ENCODE measurements at regions not wholly inside any gene's neighbourhood (a gene's known extent, or its start where the extent isn't known, plus 50 kb on each side); places are given as distances from the start of the nearest gene placed in this dataset.

DNA sequence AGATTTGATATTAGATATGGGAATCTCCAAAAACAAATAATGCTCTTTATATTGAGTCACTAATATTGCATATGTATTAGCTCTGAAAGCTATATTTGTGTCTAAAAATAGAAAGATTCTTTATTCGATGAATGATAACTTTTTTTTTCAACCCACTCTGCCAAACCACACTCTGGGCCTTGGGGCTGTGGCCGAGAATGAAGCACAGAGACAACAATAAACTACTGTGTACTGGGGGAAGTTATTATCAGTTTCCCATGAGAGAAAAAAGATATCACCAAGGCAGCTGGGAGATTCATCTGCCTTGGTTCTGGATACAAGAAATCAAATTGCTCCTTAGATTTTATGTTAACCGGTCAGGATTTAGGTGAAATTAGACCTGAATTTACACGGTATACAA lies 762.2 kb downstream of the SUCLG1 start:
- Histone ChIP-seq H3K27me3 (ENCODE audit: control insufficient read depth in 1 of 2, insufficient read depth in 2 of 2, low read length in 2 of 2) (no peaks in the 10 kb centered on the region), H3K9me3 (ENCODE audit: control insufficient read depth in 2 of 2, low read length in 2 of 2) (no peaks in the 10 kb centered on the region), H3K9ac (ENCODE audit: low read length in 2 of 2) (no peak overlapping the region), H3K4me3 (ENCODE audit: low read length in 2 of 2) (no peak overlapping the region), H3K36me3 (ENCODE audit: control insufficient read depth in 2 of 2, insufficient read depth in 2 of 2, low read length in 2 of 2) (no peaks in the 10 kb centered on the region), H3K4me1 (ENCODE audit: control insufficient read depth, insufficient read depth, low read length) (no peaks in the 10 kb centered on the region), H3K27ac (ENCODE audit: low read length) (no peak overlapping the region)

DNA sequence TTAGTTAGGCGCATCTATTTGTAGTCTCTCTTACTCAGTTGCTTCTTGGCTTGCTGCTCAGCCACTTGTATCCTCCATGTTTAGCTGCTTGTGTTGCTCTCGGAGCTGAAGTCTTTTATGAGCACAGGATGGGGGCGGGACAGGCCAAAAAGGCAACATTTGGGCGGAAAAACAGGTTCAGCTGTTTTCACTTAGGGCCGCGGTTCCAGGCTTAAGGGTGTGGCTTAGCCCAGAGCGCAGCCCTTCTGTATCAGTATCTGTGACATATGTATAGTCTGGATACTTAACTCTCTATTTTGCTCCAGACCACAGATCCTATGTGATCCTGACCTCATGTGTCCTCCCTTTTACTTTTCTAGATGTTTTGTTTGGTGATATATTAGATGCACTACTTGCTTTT lies 763.5 kb downstream of the SUCLG1 start:
- Histone ChIP-seq H3K9me3 (ENCODE audit: control insufficient read depth in 2 of 2, low read length in 2 of 2) (no peaks in the 10 kb centered on the region), H3K27me3 (ENCODE audit: control insufficient read depth in 1 of 2, insufficient read depth in 2 of 2, low read length in 2 of 2) (no peaks in the 10 kb centered on the region), H3K4me1 (ENCODE audit: control insufficient read depth, insufficient read depth, low read length) (no peaks in the 10 kb centered on the region), H3K36me3 (ENCODE audit: control insufficient read depth in 2 of 2, insufficient read depth in 2 of 2, low read length in 2 of 2) (no peaks in the 10 kb centered on the region), H3K4me3 (ENCODE audit: low read length in 2 of 2) (no peak overlapping the region), H3K27ac (ENCODE audit: low read length) (no peak overlapping the region), H3K9ac (ENCODE audit: low read length in 2 of 2) (no peak overlapping the region)

DNA sequence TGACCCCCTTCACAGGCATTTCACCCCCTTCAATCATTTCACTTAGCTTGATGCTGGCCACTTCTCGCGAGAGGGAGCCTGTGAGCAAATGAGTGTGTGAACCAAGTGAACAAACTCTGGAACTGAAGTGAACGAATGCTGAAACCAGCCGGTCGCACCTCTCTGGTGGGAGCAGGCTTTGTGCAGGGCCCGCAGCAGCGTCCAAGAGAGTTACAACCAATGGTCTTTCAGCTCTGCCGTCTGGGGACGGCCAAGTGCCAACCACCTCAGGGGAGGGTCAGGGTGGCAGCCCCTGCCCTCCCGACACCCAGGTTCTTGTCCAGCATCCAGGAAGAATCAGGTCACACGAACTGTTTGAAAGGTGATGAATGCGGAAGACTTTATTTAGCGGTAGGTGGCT lies 764.0 kb downstream of the SUCLG1 start:
- no peak overlapping the region for H3K9ac ChIP-seq (ENCODE audit: low read length in 2 of 2)

DNA sequence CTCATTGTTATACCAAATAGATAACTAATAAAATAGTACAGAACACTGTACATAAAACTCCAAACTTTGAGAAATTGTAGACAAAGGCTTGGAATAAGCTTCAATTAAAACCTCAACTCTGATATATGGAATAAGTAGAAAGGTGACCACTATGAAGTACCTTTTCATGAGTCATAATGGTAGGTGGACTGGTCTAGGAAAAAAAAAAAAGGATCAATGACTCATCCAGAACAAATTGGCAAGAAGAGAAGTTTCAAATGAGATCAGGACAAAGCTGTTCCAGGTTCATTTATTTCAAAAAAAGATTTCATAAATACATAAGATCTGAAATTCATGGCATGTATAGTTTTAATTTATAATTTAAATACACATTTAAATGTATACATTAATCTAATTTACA lies 769.7 kb downstream of the SUCLG1 start:
- no peaks in the 10 kb centered on the region for H3K27me3 ChIP-seq (ENCODE audit: control insufficient read depth in 1 of 2, insufficient read depth in 2 of 2, low read length in 2 of 2)
- H3K27ac ChIP-seq (ENCODE audit: low read length): no peak overlapping the region
- no peaks in the 10 kb centered on the region for H3K36me3 ChIP-seq (ENCODE audit: control insufficient read depth in 2 of 2, insufficient read depth in 2 of 2, low read length in 2 of 2)
- no peaks in the 10 kb centered on the region for H3K4me1 ChIP-seq (ENCODE audit: control insufficient read depth, insufficient read depth, low read length)
- no peak overlapping the region for H3K9ac ChIP-seq (ENCODE audit: low read length in 2 of 2)
- no peaks in the 10 kb centered on the region for H3K9me3 ChIP-seq (ENCODE audit: control insufficient read depth in 2 of 2, low read length in 2 of 2)
- H3K4me3 ChIP-seq (ENCODE audit: low read length in 2 of 2): no peak overlapping the region

More for the DNA sequence above, 764.0 kb downstream of the SUCLG1 start:
- H3K27me3 ChIP-seq (ENCODE audit: control insufficient read depth in 1 of 2, insufficient read depth in 2 of 2, low read length in 2 of 2): no peaks in the 10 kb centered on the region
- H3K4me1 ChIP-seq (ENCODE audit: control insufficient read depth, insufficient read depth, low read length): no peaks in the 10 kb centered on the region
- no peak overlapping the region for H3K27ac ChIP-seq (ENCODE audit: low read length)
- H3K9me3 ChIP-seq (ENCODE audit: control insufficient read depth in 2 of 2, low read length in 2 of 2): no peaks in the 10 kb centered on the region
- no peak overlapping the region for H3K4me3 ChIP-seq (ENCODE audit: low read length in 2 of 2)
- no peaks in the 10 kb centered on the region for H3K36me3 ChIP-seq (ENCODE audit: control insufficient read depth in 2 of 2, insufficient read depth in 2 of 2, low read length in 2 of 2)

DNA sequence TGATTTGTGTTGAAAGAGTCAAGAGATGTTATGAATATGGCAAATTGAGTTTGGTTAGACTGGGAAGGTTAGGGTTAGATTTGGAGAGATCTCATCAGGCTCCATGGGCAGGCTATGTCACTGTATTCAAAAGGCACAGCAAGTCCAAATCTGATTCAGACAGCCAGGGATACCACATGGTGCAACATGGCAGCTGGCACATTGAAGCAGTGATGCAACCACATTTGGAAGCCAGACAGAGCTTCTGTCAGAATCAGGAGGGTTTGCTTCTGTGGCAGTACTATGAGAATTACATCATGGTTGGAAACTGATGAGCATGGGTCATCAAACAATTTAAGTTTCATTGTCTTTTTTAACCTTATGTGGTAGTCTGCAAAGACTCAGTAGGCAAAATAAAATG lies 772.2 kb downstream of the SUCLG1 start:
- Histone ChIP-seq H3K27me3 (ENCODE audit: control insufficient read depth in 1 of 2, insufficient read depth in 2 of 2, low read length in 2 of 2) (no peaks in the 10 kb centered on the region), H3K36me3 (ENCODE audit: control insufficient read depth in 2 of 2, insufficient read depth in 2 of 2, low read length in 2 of 2) (no peaks in the 10 kb centered on the region), H3K4me1 (ENCODE audit: control insufficient read depth, insufficient read depth, low read length) (no peaks in the 10 kb centered on the region)

DNA sequence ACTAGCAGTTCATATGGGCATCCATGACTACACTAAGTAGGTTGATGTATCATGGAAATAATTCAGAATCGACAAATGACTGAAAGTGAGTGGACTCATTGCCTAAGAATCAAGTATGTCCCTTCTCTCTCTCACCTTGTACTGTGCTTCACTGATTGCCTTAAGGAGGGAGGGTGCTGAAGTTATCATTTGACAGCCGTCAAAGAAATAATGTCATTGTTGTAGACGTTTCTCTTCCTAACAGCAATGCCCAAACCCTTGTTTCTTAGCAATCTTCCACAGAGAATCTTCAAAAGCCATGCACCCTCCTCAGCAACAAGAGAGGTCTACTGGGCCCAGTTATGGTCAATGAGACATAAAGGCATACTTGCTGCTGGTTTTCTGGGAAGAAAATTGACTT lies 785.0 kb downstream of the SUCLG1 start:
- no peak overlapping the region for H3K27ac ChIP-seq (ENCODE audit: low read length)
- no peak overlapping the region for H3K9ac ChIP-seq (ENCODE audit: low read length in 2 of 2)
- H3K4me3 ChIP-seq (ENCODE audit: low read length in 2 of 2): no peak overlapping the region
- H3K9me3 ChIP-seq (ENCODE audit: control insufficient read depth in 2 of 2, low read length in 2 of 2): no peaks in the 10 kb centered on the region
- no peaks in the 10 kb centered on the region for H3K27me3 ChIP-seq (ENCODE audit: control insufficient read depth in 1 of 2, insufficient read depth in 2 of 2, low read length in 2 of 2)
- H3K36me3 ChIP-seq (ENCODE audit: control insufficient read depth in 2 of 2, insufficient read depth in 2 of 2, low read length in 2 of 2): no peaks in the 10 kb centered on the region
- no peaks in the 10 kb centered on the region for H3K4me1 ChIP-seq (ENCODE audit: control insufficient read depth, insufficient read depth, low read length)

More for the DNA sequence above, 772.2 kb downstream of the SUCLG1 start:
- H3K27ac ChIP-seq (ENCODE audit: low read length): no peak overlapping the region
- no peaks in the 10 kb centered on the region for H3K9me3 ChIP-seq (ENCODE audit: control insufficient read depth in 2 of 2, low read length in 2 of 2)
- no peak overlapping the region for H3K4me3 ChIP-seq (ENCODE audit: low read length in 2 of 2)
- no peak overlapping the region for H3K9ac ChIP-seq (ENCODE audit: low read length in 2 of 2)

DNA sequence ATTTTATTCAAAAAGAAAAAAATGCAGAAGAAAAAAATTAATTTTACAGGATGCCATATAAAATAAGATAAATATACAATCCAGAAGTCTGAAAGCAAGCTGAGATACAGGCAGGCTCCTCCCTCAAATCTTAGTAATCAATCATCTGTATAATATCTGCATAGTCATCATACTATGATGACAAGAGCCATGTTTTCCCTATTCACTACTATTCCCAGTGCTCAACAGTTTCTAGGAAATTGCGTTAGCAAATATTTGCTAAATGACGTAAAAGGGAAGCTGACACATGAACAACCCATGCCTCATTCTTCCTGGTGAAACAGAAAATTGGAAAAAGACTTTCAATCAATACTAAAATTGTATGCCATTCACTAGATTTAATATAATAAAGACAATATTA lies 793.2 kb downstream of the SUCLG1 start:
- Histone ChIP-seq H3K9ac (ENCODE audit: low read length in 2 of 2) (no peak overlapping the region), H3K27me3 (ENCODE audit: control insufficient read depth in 1 of 2, insufficient read depth in 2 of 2, low read length in 2 of 2) (no peaks in the 10 kb centered on the region), H3K4me3 (ENCODE audit: low read length in 2 of 2) (no peak overlapping the region), H3K27ac (ENCODE audit: low read length) (no peak overlapping the region), H3K4me1 (ENCODE audit: control insufficient read depth, insufficient read depth, low read length) (no peaks in the 10 kb centered on the region), H3K9me3 (ENCODE audit: control insufficient read depth in 2 of 2, low read length in 2 of 2) (no peaks in the 10 kb centered on the region), H3K36me3 (ENCODE audit: control insufficient read depth in 2 of 2, insufficient read depth in 2 of 2, low read length in 2 of 2) (no peaks in the 10 kb centered on the region)

DNA sequence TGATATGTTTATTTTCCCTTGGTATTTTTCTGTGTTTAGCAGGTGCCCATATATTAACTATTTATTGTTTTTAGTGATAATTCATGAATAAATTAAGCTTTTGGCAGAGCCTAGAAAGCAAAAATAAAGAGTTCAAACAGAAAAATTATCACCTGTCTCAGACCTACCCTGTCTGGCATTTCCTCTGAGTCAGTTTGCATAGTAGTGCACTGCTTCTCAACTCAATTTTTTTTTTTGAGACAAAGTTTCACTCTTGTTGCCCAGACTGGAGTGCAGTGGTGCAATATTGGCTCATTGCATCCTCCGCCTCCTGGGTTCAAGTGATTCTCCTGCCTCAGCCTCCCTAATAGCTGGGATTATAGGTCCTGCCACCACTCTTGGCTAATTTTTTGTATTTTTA lies 793.9 kb downstream of the SUCLG1 start:
- H3K27me3 ChIP-seq (ENCODE audit: control insufficient read depth in 1 of 2, insufficient read depth in 2 of 2, low read length in 2 of 2): no peaks in the 10 kb centered on the region

DNA sequence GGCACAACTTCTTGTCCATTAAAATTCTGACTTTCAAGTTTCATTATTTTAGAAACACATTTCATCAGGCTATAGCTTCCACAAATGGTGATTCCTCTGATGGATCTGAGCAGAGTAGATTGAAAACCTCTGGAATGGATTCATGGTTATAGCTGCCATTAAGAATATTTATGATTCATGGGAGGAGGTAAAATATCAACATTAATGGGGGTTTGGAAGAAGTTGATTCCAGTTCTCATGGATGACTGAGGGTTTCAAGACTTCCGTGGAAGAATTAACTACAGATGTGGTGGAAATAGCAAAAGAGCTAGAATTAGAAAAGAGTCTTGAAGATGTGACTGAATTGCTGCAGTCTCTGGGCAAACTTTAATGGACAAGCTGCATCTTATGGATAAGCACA lies 797.4 kb downstream of the SUCLG1 start:
- Histone ChIP-seq H3K27me3 (ENCODE audit: control insufficient read depth in 1 of 2, insufficient read depth in 2 of 2, low read length in 2 of 2) (no peaks in the 10 kb centered on the region), H3K27ac (ENCODE audit: low read length) (no peak overlapping the region), H3K4me3 (ENCODE audit: low read length in 2 of 2) (no peak overlapping the region), H3K4me1 (ENCODE audit: control insufficient read depth, insufficient read depth, low read length) (no peaks in the 10 kb centered on the region), H3K36me3 (ENCODE audit: control insufficient read depth in 2 of 2, insufficient read depth in 2 of 2, low read length in 2 of 2) (no peaks in the 10 kb centered on the region), H3K9me3 (ENCODE audit: control insufficient read depth in 2 of 2, low read length in 2 of 2) (no peaks in the 10 kb centered on the region), H3K9ac (ENCODE audit: low read length in 2 of 2) (no peak overlapping the region)

More for the DNA sequence above, 793.9 kb downstream of the SUCLG1 start:
- Histone ChIP-seq H3K4me3 (ENCODE audit: low read length in 2 of 2) (no peak overlapping the region), H3K4me1 (ENCODE audit: control insufficient read depth, insufficient read depth, low read length) (no peaks in the 10 kb centered on the region), H3K27ac (ENCODE audit: low read length) (no peak overlapping the region), H3K9ac (ENCODE audit: low read length in 2 of 2) (no peak overlapping the region), H3K36me3 (ENCODE audit: control insufficient read depth in 2 of 2, insufficient read depth in 2 of 2, low read length in 2 of 2) (no peaks in the 10 kb centered on the region), H3K9me3 (ENCODE audit: control insufficient read depth in 2 of 2, low read length in 2 of 2) (no peaks in the 10 kb centered on the region)

DNA sequence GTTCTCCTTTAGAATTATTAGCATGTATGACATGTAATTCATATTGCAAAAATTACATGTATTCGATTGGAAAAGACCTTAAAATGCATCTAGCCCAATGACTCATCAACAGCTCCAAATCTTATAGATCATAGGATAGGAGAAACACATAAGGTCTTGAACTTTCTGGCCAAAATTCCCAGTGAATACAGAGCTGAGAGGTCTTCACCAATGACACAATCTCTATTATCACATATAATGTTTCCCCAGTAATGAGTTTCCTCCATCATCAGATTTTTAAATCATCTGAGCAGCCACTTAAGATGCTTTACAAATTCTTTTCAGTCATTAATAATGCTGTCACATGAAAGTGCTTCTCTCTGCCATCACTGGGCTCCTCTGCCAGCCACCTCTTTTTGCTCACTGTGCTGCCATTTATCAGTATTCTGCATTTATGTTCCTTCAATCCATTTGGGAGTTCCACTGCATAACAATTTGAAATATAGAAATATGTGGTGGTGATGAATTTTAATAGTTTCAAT lies 804.9 kb downstream of the SUCLG1 start:
- no peak overlapping the region for H3K9ac ChIP-seq (ENCODE audit: low read length in 2 of 2)
- no peak overlapping the region for H3K27ac ChIP-seq (ENCODE audit: low read length)
- H3K4me3 ChIP-seq (ENCODE audit: low read length in 2 of 2): no peak overlapping the region
- H3K27me3 ChIP-seq (ENCODE audit: control insufficient read depth in 1 of 2, insufficient read depth in 2 of 2, low read length in 2 of 2): no peaks in the 10 kb centered on the region
- no peaks in the 10 kb centered on the region for H3K36me3 ChIP-seq (ENCODE audit: control insufficient read depth in 2 of 2, insufficient read depth in 2 of 2, low read length in 2 of 2)
- H3K4me1 ChIP-seq (ENCODE audit: control insufficient read depth, insufficient read depth, low read length): no peaks in the 10 kb centered on the region
- H3K9me3 ChIP-seq (ENCODE audit: control insufficient read depth in 2 of 2, low read length in 2 of 2): no peaks in the 10 kb centered on the region

DNA sequence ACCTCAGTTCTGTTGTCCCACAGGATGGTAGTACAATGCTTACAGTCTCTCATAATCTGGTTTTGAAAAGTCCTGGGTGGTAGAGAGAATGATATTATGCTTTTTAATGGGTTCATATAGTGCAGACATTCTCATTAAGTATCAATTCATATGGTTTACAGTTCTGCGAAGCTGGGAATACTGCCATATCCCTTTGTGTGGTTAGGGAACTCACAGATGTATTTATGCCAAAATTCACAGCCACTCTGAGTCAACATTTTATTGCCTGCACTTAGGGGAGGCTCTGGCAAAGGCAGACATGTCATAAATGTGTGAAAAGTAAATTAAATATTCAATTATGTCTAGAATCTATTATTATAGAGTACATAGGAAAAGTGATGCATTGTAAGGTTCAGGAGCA lies 808.2 kb downstream of the SUCLG1 start:
- no peak overlapping the region for H3K9ac ChIP-seq (ENCODE audit: low read length in 2 of 2)
- no peaks in the 10 kb centered on the region for H3K27me3 ChIP-seq (ENCODE audit: control insufficient read depth in 1 of 2, insufficient read depth in 2 of 2, low read length in 2 of 2)
- H3K9me3 ChIP-seq (ENCODE audit: control insufficient read depth in 2 of 2, low read length in 2 of 2): no peaks in the 10 kb centered on the region
- H3K27ac ChIP-seq (ENCODE audit: low read length): no peak overlapping the region
- no peak overlapping the region for H3K4me3 ChIP-seq (ENCODE audit: low read length in 2 of 2)
- no peaks in the 10 kb centered on the region for H3K4me1 ChIP-seq (ENCODE audit: control insufficient read depth, insufficient read depth, low read length)
- no peaks in the 10 kb centered on the region for H3K36me3 ChIP-seq (ENCODE audit: control insufficient read depth in 2 of 2, insufficient read depth in 2 of 2, low read length in 2 of 2)

All from stomach smooth muscle (tissue), 2 donors.